Epidermal melanocyte (primary cell): ENCODE measurements at regions not wholly inside any gene's neighbourhood (a gene's known extent, or its start where the extent isn't known, plus 50 kb on each side); places are given as distances from the start of the nearest gene placed in this dataset.

Source experiments
- DNase-seq: peaks from one replicate; pipeline ENCODE4 v3.0.0; 2011; ENCODE audit warnings: low spot score; ENCODE audit not compliant: insufficient read length

- DNase-seq: no peak
Observed at GRCh38 chr5:173557123-173557903, 59.1 kb downstream of the BOD1 start.

GRCh38 chr5:173556142-173557028 lies 60.1 kb downstream of the BOD1 start:
- no peak for DNase-seq

- DNase-seq: peak; percentile 45
Observed at GRCh38 chr5:173554989-173555705, 61.3 kb downstream of the BOD1 start.

- no peak for DNase-seq
Observed at GRCh38 chr5:173554038-173554955, 62.2 kb downstream of the BOD1 start.

GRCh38 chr5:173550641-173551040 lies 65.8 kb downstream of the BOD1 start:
- DNase-seq: no peak

GRCh38 chr5:173549644-173550043 lies 66.8 kb downstream of the BOD1 start:
- no peak for DNase-seq

GRCh38 chr5:173547579-173547978 lies 68.9 kb downstream of the BOD1 start:
- DNase-seq: no peak

GRCh38 chr5:173542964-173543363 lies 73.5 kb downstream of the BOD1 start:
- no peak for DNase-seq

GRCh38 chr5:173542159-173542558 lies 74.3 kb downstream of the BOD1 start:
- DNase-seq: no peak

GRCh38 chr5:173538654-173539053 lies 77.8 kb downstream of the BOD1 start:
- no peak for DNase-seq

- DNase-seq: no peak
Observed at GRCh38 chr5:173538018-173538417, 78.4 kb downstream of the BOD1 start.

- no peak for DNase-seq
Observed at GRCh38 chr5:173537228-173537627, 79.2 kb downstream of the BOD1 start.

GRCh38 chr5:173535976-173536639 lies 80.3 kb downstream of the BOD1 start:
- DNase-seq: no peak

GRCh38 chr5:173535166-173535975 lies 81.1 kb downstream of the BOD1 start:
- no peak for DNase-seq

GRCh38 chr5:173534664-173535063 lies 81.8 kb downstream of the BOD1 start:
- DNase-seq: no peak

GRCh38 chr5:173534031-173534430 lies 82.4 kb downstream of the BOD1 start:
- no peak for DNase-seq

GRCh38 chr5:173532689-173533250 lies 83.7 kb downstream of the BOD1 start:
- no peak for DNase-seq

- no peak for DNase-seq
Observed at GRCh38 chr5:173531863-173532262, 84.6 kb downstream of the BOD1 start.

- no peak for DNase-seq
Observed at GRCh38 chr5:173530547-173530946, 85.9 kb downstream of the BOD1 start.
